ENCODE measurements at regions not wholly inside any gene's neighbourhood (a gene's known extent, or its start where the extent isn't known, plus 50 kb on each side); places are given as distances from the start of the nearest gene placed in this dataset.

GRCh38 chr3:135451037-135451785, 514.3 kb upstream of the PPP2R3A start:
- no peaks in the 10 kb centered on the region for H3K4me1 Mint-ChIP-seq (ENCODE audit: low read depth)
- peaks cover 4% of the 10 kb centered on the region for H3K27me3 Mint-ChIP-seq (ENCODE audit: insufficient read depth)
- peaks cover 5% of the 10 kb centered on the region; the same call in 1 of the 2 replicates for H3K9me3 Mint-ChIP-seq
- no peaks in the 10 kb centered on the region for H3K36me3 Mint-ChIP-seq (ENCODE audit: low read depth)
- H3K27ac Mint-ChIP-seq = no peak overlapping the region
- DNase-seq = no peak
- H3K4me3 Mint-ChIP-seq = no peak overlapping the region
- TF ChIP-seq CTCF (IDR thresholded peaks at IDR 0.05) = no peak

GRCh38 chr3:135452881-135453280, 512.6 kb upstream of the PPP2R3A start:
- DNase-seq = no peak
- Mint-ChIP-seq H3K36me3 (ENCODE audit: low read depth) (no peaks in the 10 kb centered on the region), H3K27me3 (ENCODE audit: insufficient read depth) (peaks cover 6% of the 10 kb centered on the region), H3K9me3 (peaks cover 5% of the 10 kb centered on the region; the same call in 1 of the 2 replicates), H3K4me1 (ENCODE audit: low read depth) (no peaks in the 10 kb centered on the region), H3K4me3 (no peak overlapping the region), H3K27ac (no peak overlapping the region)
- TF ChIP-seq CTCF (IDR thresholded peaks at IDR 0.05) = no peak

- no peak for DNase-seq
- Mint-ChIP-seq H3K36me3 (ENCODE audit: low read depth) (no peaks in the 10 kb centered on the region), H3K9me3 (peaks cover 5% of the 10 kb centered on the region; the same call in 1 of the 2 replicates), H3K4me1 (ENCODE audit: low read depth) (no peaks in the 10 kb centered on the region), H3K27me3 (ENCODE audit: insufficient read depth) (peaks cover 4% of the 10 kb centered on the region), H3K27ac (no peak overlapping the region), H3K4me3 (no peak overlapping the region)
- no peak for TF ChIP-seq CTCF (IDR thresholded peaks at IDR 0.05)
Measured at GRCh38 chr3:135453326-135453725, 512.2 kb upstream of the PPP2R3A start.

GRCh38 chr3:135454890-135455289, 510.6 kb upstream of the PPP2R3A start:
- H3K36me3 Mint-ChIP-seq (ENCODE audit: low read depth) = no peaks in the 10 kb centered on the region
- DNase-seq = no peak
- no peaks in the 10 kb centered on the region for H3K4me1 Mint-ChIP-seq (ENCODE audit: low read depth)
- no peak for TF ChIP-seq CTCF (IDR thresholded peaks at IDR 0.05)
- peaks cover 2% of the 10 kb centered on the region for H3K27me3 Mint-ChIP-seq (ENCODE audit: insufficient read depth)
- no peak overlapping the region for H3K4me3 Mint-ChIP-seq
- peaks cover 5% of the 10 kb centered on the region; the same call in 1 of the 2 replicates for H3K9me3 Mint-ChIP-seq
- H3K27ac Mint-ChIP-seq = no peak overlapping the region

- TF ChIP-seq CTCF (IDR thresholded peaks at IDR 0.05) = no peak
- Mint-ChIP-seq H3K27ac (no peak overlapping the region), H3K4me1 (ENCODE audit: low read depth) (no peaks in the 10 kb centered on the region), H3K36me3 (ENCODE audit: low read depth) (no peaks in the 10 kb centered on the region), H3K27me3 (ENCODE audit: insufficient read depth) (peaks cover 2% of the 10 kb centered on the region), H3K9me3 (peaks cover 5% of the 10 kb centered on the region; the same call in 1 of the 2 replicates), H3K4me3 (no peak overlapping the region)
- DNase-seq = no peak
Measured at GRCh38 chr3:135456108-135456790, 509.3 kb upstream of the PPP2R3A start.
